NB4 (cell line): ENCODE measurements at regions not wholly inside any gene's neighbourhood (a gene's known extent, or its start where the extent isn't known, plus 50 kb on each side); places are given as distances from the start of the nearest gene placed in this dataset.

ENCODE experiments used
- DNase-seq: peaks from one replicate; pipeline ENCODE4 v3.0.0; 2010; ENCODE audit warnings: low read depth
- H3K4me3 ChIP-seq: one replicate; pipeline ENCODE4 v1.5.1; 2011; ENCODE audit warnings: mild to moderate bottlenecking, low read depth, low read length, moderate library complexity
- CTCF ChIP-seq: IDR thresholded peaks from one replicate; pipeline ENCODE4 v1.5.1; 2012; ENCODE audit warnings: low read depth, low read length
- MAX ChIP-seq: IDR thresholded peaks from 2 replicates; pipeline ENCODE4 v1.6.1; 2011; ENCODE audit warnings: low read depth, low read length
- MYC ChIP-seq: IDR thresholded peaks from 2 replicates; pipeline ENCODE4 v1.6.1; 2011; ENCODE audit warnings: low read depth, low read length
- POLR2A ChIP-seq: IDR thresholded peaks from 2 replicates; pipeline ENCODE4 v1.6.1; 2011; ENCODE audit warnings: mild to moderate bottlenecking; ENCODE audit not compliant: insufficient read length; ENCODE audit errors: extremely low read depth

GRCh38 chr6:77371748-77372147 lies 91.5 kb downstream of the HTR1B start:
- peak; percentile 18 for DNase-seq
- no peak for TF ChIP-seq CTCF
- no peak for TF ChIP-seq MYC
- TF ChIP-seq POLR2A: no peak
- TF ChIP-seq MAX: no peak
- no peak overlapping the region for H3K4me3 ChIP-seq

GRCh38 chr6:77368660-77369313 lies 94.5 kb downstream of the HTR1B start:
- no peak overlapping the region for H3K4me3 ChIP-seq
- no peak for TF ChIP-seq MAX
- no peak for TF ChIP-seq CTCF
- TF ChIP-seq MYC: no peak
- TF ChIP-seq POLR2A: no peak
- DNase-seq: no peak

GRCh38 chr6:77366798-77367197 lies 96.5 kb downstream of the HTR1B start:
- H3K4me3 ChIP-seq: no peak overlapping the region
- DNase-seq: no peak
- no peak for TF ChIP-seq CTCF
- TF ChIP-seq MYC: no peak
- TF ChIP-seq POLR2A: no peak
- no peak for TF ChIP-seq MAX

- no peak overlapping the region for H3K4me3 ChIP-seq
- no peak for TF ChIP-seq MYC
- no peak for TF ChIP-seq CTCF
- no peak for TF ChIP-seq POLR2A
- TF ChIP-seq MAX: no peak
- DNase-seq: no peak
These were observed 99.6 kb downstream of the HTR1B start for GRCh38 chr6:77363702-77364101.

GRCh38 chr6:77362055-77362454 lies 101.2 kb downstream of the HTR1B start:
- no peak for DNase-seq
- H3K4me3 ChIP-seq: no peak overlapping the region
- no peak for TF ChIP-seq POLR2A
- no peak for TF ChIP-seq MYC
- no peak for TF ChIP-seq MAX
- no peak for TF ChIP-seq CTCF
